ENCODE measurements at regions not wholly inside any gene's neighbourhood (a gene's known extent, or its start where the extent isn't known, plus 50 kb on each side); places are given as distances from the start of the nearest gene placed in this dataset.
A peak's percentile ranks its signal among the peaks of the same experiment; 100 is the strongest.

GRCh38 chr14:100393906-100394732, 71.0 kb downstream of the SLC25A47 start:
- CTCF ChIA-PET: interaction anchor here (3.8 kb wide), 1 partner anchor 10 kb away, joined by 30 read pairs; no protein-coding TSS in a partner anchor
- Mint-ChIP-seq H3K36me3 (no peaks in the 10 kb centered on the region), H3K4me1 (peaks cover 44% of the 10 kb centered on the region), H3K27ac (peak overlapping the region; percentile 29; the same call in 1 of the 2 replicates), H3K27me3 (ENCODE audit: low read depth) (no peaks in the 10 kb centered on the region), H3K9me3 (no peaks in the 10 kb centered on the region), H3K4me3 (no peak overlapping the region)
- DNase-seq (ENCODE audit: low spot score) (no peak), ATAC-seq (no peak)
- TF ChIP-seq JUN (CRISPR knock-in tag; IDR thresholded peaks at IDR 0.05): no peak
- POLR2A ChIA-PET: no interaction called here

GRCh38 chr14:100394886-100395672, 71.9 kb downstream of the SLC25A47 start:
- Mint-ChIP-seq H3K36me3 (no peaks in the 10 kb centered on the region), H3K9me3 (no peaks in the 10 kb centered on the region), H3K27me3 (ENCODE audit: low read depth) (no peaks in the 10 kb centered on the region), H3K4me3 (no peak overlapping the region), H3K27ac (no peak overlapping the region), H3K4me1 (peaks cover 49% of the 10 kb centered on the region)
- ATAC-seq (no peak), DNase-seq (ENCODE audit: low spot score) (no peak)
- ChIA-PET POLR2A (interaction anchor here (1.0 kb wide), 1 partner anchor 17 kb away, joined by 3 read pairs; no protein-coding TSS in a partner anchor), CTCF (interaction anchor here (0.7 to 3.8 kb wide), 3 partner anchors 11 to 65 kb away, joined by 3 to 30 read pairs (median 3); no protein-coding TSS in a partner anchor)
- TF ChIP-seq SMAD3 (CRISPR knock-in tag; IDR thresholded peaks at IDR 0.05; ENCODE audit: borderline replicate concordance) (no peak), NR3C1 (CRISPR knock-in tag; conservative IDR thresholded peaks at IDR 0.05; ENCODE audit: low read depth) (no peak), ZMAT4 (CRISPR knock-in tag; IDR thresholded peaks at IDR 0.05) (no peak), TP53 (CRISPR knock-in tag; IDR thresholded peaks at IDR 0.05) (no peak), CREM (CRISPR knock-in tag; IDR thresholded peaks at IDR 0.05) (no peak), ATF1 (CRISPR knock-in tag; IDR thresholded peaks at IDR 0.05) (no peak)

- Mint-ChIP-seq H3K9me3 (no peaks in the 10 kb centered on the region), H3K27me3 (ENCODE audit: low read depth) (no peaks in the 10 kb centered on the region), H3K4me3 (no peak overlapping the region), H3K27ac (peak overlapping the region; percentile 52; the same call in 1 of the 2 replicates), H3K36me3 (no peaks in the 10 kb centered on the region), H3K4me1 (peaks cover 54% of the 10 kb centered on the region)
- DNase-seq (ENCODE audit: low spot score): no peak
- no peak for ATAC-seq
- ChIA-PET CTCF (interaction anchor here (0.7 to 3.8 kb wide), 3 partner anchors 12 to 249 kb away, joined by 3 to 30 read pairs (median 5); no protein-coding TSS in a partner anchor), POLR2A (no interaction called here)
- TF ChIP-seq USF2 (CRISPR knock-in tag; IDR thresholded peaks at IDR 0.05): no peak
- no peak for TF ChIP-seq ZNF532 (CRISPR knock-in tag; IDR thresholded peaks at IDR 0.05; ENCODE audit: borderline replicate concordance)
- TF ChIP-seq ATF1 (CRISPR knock-in tag; IDR thresholded peaks at IDR 0.05): no peak
- TF ChIP-seq ZNF121 (CRISPR knock-in tag; IDR thresholded peaks at IDR 0.05): no peak
- no peak for TF ChIP-seq NFE2L1 (CRISPR knock-in tag; IDR thresholded peaks at IDR 0.05)
- no peak for TF ChIP-seq EMX1 (CRISPR knock-in tag; IDR thresholded peaks at IDR 0.05)
- TF ChIP-seq CDX4 (CRISPR knock-in tag; IDR thresholded peaks at IDR 0.05; ENCODE audit: borderline replicate concordance): no peak
- no peak for TF ChIP-seq ZNF281 (CRISPR knock-in tag; IDR thresholded peaks at IDR 0.05)
- TF ChIP-seq USF1 (CRISPR knock-in tag; IDR thresholded peaks at IDR 0.05): no peak
- TF ChIP-seq NR1H2 (CRISPR knock-in tag; IDR thresholded peaks at IDR 0.05): no peak
- no peak for TF ChIP-seq ZNF317 (CRISPR knock-in tag; IDR thresholded peaks at IDR 0.05; ENCODE audit: borderline replicate concordance, low read depth)
These were observed 73.2 kb downstream of the SLC25A47 start for GRCh38 chr14:100396266-100396795.
